B cell (primary cell): ENCODE measurements at regions not wholly inside any gene's neighbourhood (a gene's known extent, or its start where the extent isn't known, plus 50 kb on each side); places are given as distances from the start of the nearest gene placed in this dataset.
"Not testable (repeated sequence)": the region's sequence is repeated elsewhere in the genome, so short reads cannot be mapped to it uniquely, and the experiment has no call there.

Source experiments
- ATAC-seq: fragments of 200-7000 bp; cut with Tn5 transposase; one replicate; pipeline ENCODE4 v1.10.0; 2021; ENCODE audit warnings: low read depth, mild to moderate bottlenecking, moderate number of reproducible peaks, moderate library complexity
- CTCF ChIA-PET: fragments of 350-600 bp; sonication (Branson Sonifier 250); formaldehyde crosslinking; loops from one replicate; lab custom pipeline; 2021; ENCODE audit warnings: antibody characterized with exemption, inconsistent platforms; lab: Charles Lee
- POLR2A ChIA-PET: fragments of 350-600 bp; sonication (Branson Sonifier 250); formaldehyde crosslinking; loops from one replicate; lab custom pipeline; 2021; ENCODE audit warnings: antibody characterized with exemption; lab: Charles Lee
- DNase-seq: peaks from one replicate; pipeline ENCODE4 v3.0.0; 2013
- H2AFZ ChIP-seq: 2 replicates; pipeline ENCODE4 v1.6.1; 2012; ENCODE audit warnings: mild to moderate bottlenecking, low read depth, low read length; ENCODE audit not compliant: insufficient read depth, poor library complexity, severe bottlenecking
- H3K27ac ChIP-seq, 2 donors: 1 replicate in 1 of 2; 2 replicates in 1 of 2; pipeline ENCODE4 v1.5.1; 2012 to 2013; ENCODE audit warnings: low read length in 2 of 2, mild to moderate bottlenecking in 2 of 2, moderate library complexity in 1 of 2
- H3K27me3 ChIP-seq, 4 experiments: fragments of 200-600 bp in 1 of 4; sonication (generic) in 1 of 4; replicated peaks in 1 of 4; 1 replicate in 2 of 4; 2 replicates in 2 of 4; pipeline versions ENCODE4 v1.6.1 to v1.7.0; 2013 to 2016; ENCODE audit warnings: low read length in 3 of 4, mild to moderate bottlenecking in 2 of 4, mixed read lengths in 1 of 4, moderate library complexity in 1 of 4; ENCODE audit not compliant: insufficient read depth in 4 of 4, control insufficient read depth in 3 of 4; ENCODE audit errors: control extremely low read depth in 1 of 4
- H3K36me3 ChIP-seq, 2 experiments: replicated peaks in 1 of 2; 1 replicate in 1 of 2; 2 replicates in 1 of 2; pipeline versions ENCODE4 v1.6.1 to v1.7.1; 2013; ENCODE audit warnings: low read length in 1 of 2; ENCODE audit not compliant: insufficient read depth in 2 of 2, control insufficient read depth in 1 of 2; ENCODE audit errors: control extremely low read depth in 1 of 2, extremely low read depth in 1 of 2
- H3K4me1 ChIP-seq, 2 donors: fragments of 200-600 bp in 1 of 2; sonication (generic) in 1 of 2; 1 replicate in 1 of 2; 2 replicates in 1 of 2; pipeline versions ENCODE4 v1.5.1 to v1.6.1; 2013 to 2017; ENCODE audit warnings: low read length in 2 of 2; ENCODE audit not compliant: control insufficient read depth in 2 of 2, insufficient read depth in 2 of 2
- H3K4me2 ChIP-seq: replicated peaks from 2 replicates; pipeline ENCODE3; 2012; ENCODE audit warnings: mild to moderate bottlenecking, low read depth, low read length; ENCODE audit not compliant: poor library complexity, severe bottlenecking
- H3K4me3 ChIP-seq, 5 experiments: fragments of 200-600 bp in 1 of 5; sonication (generic) in 1 of 5; 1 replicate in 3 of 5; 2 replicates in 2 of 5; pipeline versions ENCODE4 v1.5.1 to v1.7.0; 2011 to 2016; ENCODE audit warnings: low read length in 4 of 5, mild to moderate bottlenecking in 4 of 5, low read depth in 2 of 5, control low read depth in 1 of 5, moderate library complexity in 1 of 5; ENCODE audit not compliant: insufficient read depth in 1 of 5; ENCODE audit errors: control extremely low read depth in 1 of 5, extremely low read depth in 1 of 5
- H3K79me2 ChIP-seq: fragments of 200-600 bp; sonication (generic); one replicate; pipeline ENCODE4 v1.6.0; 2016; ENCODE audit warnings: low read length; ENCODE audit not compliant: control insufficient read depth, insufficient read depth
- H3K9ac ChIP-seq: fragments of 200-600 bp; sonication (generic); 2 replicates; pipeline ENCODE4 v1.6.1; 2017; ENCODE audit warnings: mild to moderate bottlenecking, low read length, moderate library complexity
- H3K9me3 ChIP-seq, 3 donors: one replicate each; pipeline versions ENCODE4 v1.6.1 to v1.7.1; 2013; ENCODE audit warnings: low read length in 2 of 3; ENCODE audit not compliant: control insufficient read depth in 2 of 3, insufficient read depth in 1 of 3; ENCODE audit errors: control extremely low read depth in 1 of 3
- H4K20me1 ChIP-seq: 2 replicates; pipeline ENCODE4 v1.6.0; 2012; ENCODE audit warnings: mild to moderate bottlenecking, low read length; ENCODE audit not compliant: insufficient read depth, control insufficient read depth, poor library complexity, severe bottlenecking
- H3K27ac Mint-ChIP-seq: one replicate; pipeline ENCODE4 v1.8.0; 2021; ENCODE audit warnings: mixed read lengths
- H3K27me3 Mint-ChIP-seq: one replicate; pipeline ENCODE4 v1.8.0; 2021; ENCODE audit warnings: mixed read lengths
- H3K4me1 Mint-ChIP-seq: one replicate; pipeline ENCODE4 v1.8.0; 2021; ENCODE audit warnings: mixed read lengths
- H3K4me3 Mint-ChIP-seq: one replicate; pipeline ENCODE4 v1.8.0; 2021; ENCODE audit warnings: mixed read lengths
- H3K9me3 Mint-ChIP-seq: one replicate; pipeline ENCODE4 v1.8.0; 2022; ENCODE audit warnings: mixed read lengths; ENCODE audit not compliant: insufficient read depth
- CTCF ChIP-seq: fragments of 200-600 bp; IDR thresholded peaks from one replicate; pipeline ENCODE4 v1.8.0; 2022; ENCODE audit warnings: antibody characterized with exemption, mild to moderate bottlenecking
- EZH2 ChIP-seq: IDR thresholded peaks from 2 replicates; pipeline ENCODE4 v1.6.1; 2012; ENCODE audit warnings: borderline replicate concordance, low read depth, mild to moderate bottlenecking, moderate library complexity, low read length; ENCODE audit not compliant: insufficient read depth, poor library complexity, severe bottlenecking
- WGBS: methylation state at CpG from one replicate; pipeline ENCODE4 v1.1.5; 2013; ENCODE audit warnings: missing lambda C conversion rate; ENCODE audit not compliant: insufficient coverage; 5-methylcytosine and 5-hydroxymethylcytosine counted together
- intact Hi-C: fragments of 100-400 bp; cut with micrococcal nuclease; formaldehyde crosslinking; loops from one replicate; pipeline ENCODE4 v1.10.0; 2022

DNA sequence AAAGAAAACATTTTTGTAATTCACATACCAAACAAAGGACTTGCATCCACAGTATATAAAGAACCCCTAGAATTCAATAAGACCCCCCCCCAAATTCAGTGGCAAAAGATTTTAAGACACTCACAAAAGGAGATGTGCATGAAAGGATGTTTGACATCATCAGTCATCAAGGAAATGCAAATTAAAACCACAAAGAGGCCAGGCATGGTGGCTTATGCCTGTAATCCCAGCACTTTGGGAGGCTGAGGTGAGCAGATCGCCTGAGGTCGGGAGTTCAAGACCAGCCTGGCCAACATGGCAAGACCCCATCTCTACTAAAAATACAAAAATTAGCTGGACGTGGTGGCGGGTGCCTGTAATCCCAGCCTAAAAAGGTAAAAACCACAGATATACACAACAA lies 61.3 kb downstream of the AIPL1 start:
- CTCF ChIA-PET, POLR2A ChIA-PET, H3K4me3 ChIP-seq, H3K27ac Mint-ChIP-seq, H3K79me2 ChIP-seq, DNase-seq, H3K4me1 ChIP-seq, intact Hi-C loops, H4K20me1 ChIP-seq, H3K4me2 ChIP-seq, H2AFZ ChIP-seq, H3K4me3 Mint-ChIP-seq, H3K9me3 ChIP-seq, H3K27ac ChIP-seq, H3K9me3 Mint-ChIP-seq, ATAC-seq, H3K9ac ChIP-seq, H3K36me3 ChIP-seq, H3K27me3 ChIP-seq: not testable (repeated sequence)
- WGBS, result no CpG with 5 or more reads among the region's 4 CpGs
- Mint-ChIP-seq H3K4me1 (peaks cover 11% of the 10 kb centered on the region), H3K27me3 (peaks cover 25% of the 10 kb centered on the region)

DNA sequence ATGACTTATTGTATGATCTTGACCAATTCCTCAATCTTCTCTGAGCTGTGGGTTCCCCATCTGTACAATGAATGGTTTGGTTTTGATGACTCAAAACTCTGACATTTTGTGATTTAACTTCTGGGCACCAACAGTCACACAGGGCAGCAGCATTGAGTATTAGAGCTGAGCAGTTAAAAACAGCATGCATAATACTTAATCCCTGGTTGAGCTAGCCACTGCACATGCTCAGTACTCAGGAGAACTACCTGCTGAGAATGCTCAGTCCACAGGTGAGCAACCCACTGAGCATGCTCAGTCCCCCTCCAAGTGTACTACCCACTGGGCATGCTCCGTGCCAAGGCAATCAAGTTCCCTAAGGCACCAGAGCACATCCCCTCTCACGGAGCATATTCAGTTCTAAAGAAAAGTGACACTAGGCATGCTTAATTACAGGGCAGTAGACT lies 68.7 kb downstream of the AIPL1 start:
- no peaks in the 10 kb centered on the region for H3K9me3 Mint-ChIP-seq
- ATAC-seq (no peak), DNase-seq (no peak)
- no peaks in the 10 kb centered on the region for H3K9me3 ChIP-seq
- no peak overlapping the region for H3K9ac ChIP-seq
- no peaks in the 10 kb centered on the region for H3K4me1 ChIP-seq
- H3K27ac Mint-ChIP-seq, result no peak overlapping the region
- POLR2A ChIA-PET, result no interaction called here
- no peak overlapping the region for H3K4me3 Mint-ChIP-seq
- no peak overlapping the region for H3K4me3 ChIP-seq
- no peak for TF ChIP-seq CTCF
- TF ChIP-seq EZH2, result no peak
- 95% methylated on average over 2 of the region's 2 CpGs for WGBS
- peaks cover 0 to 20% (median 10%) of the 10 kb centered on the region in 4 experiments for H3K27me3 ChIP-seq
- intact Hi-C loops, result no loop called here
- H3K79me2 ChIP-seq, result no peaks in the 10 kb centered on the region
- H3K4me2 ChIP-seq, result no peak overlapping the region
- no peaks in the 10 kb centered on the region for H3K4me1 Mint-ChIP-seq
- H2AFZ ChIP-seq, result no peak overlapping the region
- CTCF ChIA-PET, result no interaction called here
- no peaks in the 10 kb centered on the region for H3K36me3 ChIP-seq
- H3K27me3 Mint-ChIP-seq, result peaks cover 46% of the 10 kb centered on the region
- H4K20me1 ChIP-seq, result no peaks in the 10 kb centered on the region
- H3K27ac ChIP-seq, result no peak overlapping the region
